ENCODE measurements at regions not wholly inside any gene's neighbourhood (a gene's known extent, or its start where the extent isn't known, plus 50 kb on each side); places are given as distances from the start of the nearest gene placed in this dataset.

DNA sequence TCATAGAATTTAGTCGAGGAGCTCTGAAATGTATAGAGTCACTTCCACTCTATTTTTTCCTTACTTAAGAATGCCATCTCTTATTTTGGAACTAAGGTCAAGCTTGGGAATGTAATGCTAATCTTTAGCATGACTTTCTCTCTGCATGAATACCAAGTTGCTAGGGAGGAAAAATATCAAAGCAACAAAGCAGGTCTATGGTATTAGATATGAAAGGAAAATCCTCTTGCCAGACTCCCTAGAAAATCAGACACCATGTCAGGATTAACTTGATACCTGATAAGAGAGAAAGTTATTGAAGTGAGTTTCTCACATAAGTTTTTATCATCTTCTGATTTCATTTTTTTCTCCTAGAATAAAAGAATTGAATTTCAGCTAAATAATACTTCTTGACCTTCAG is 341.7 kb upstream of the ZNF804A start:
- TF ChIP-seq, protein P1, sequence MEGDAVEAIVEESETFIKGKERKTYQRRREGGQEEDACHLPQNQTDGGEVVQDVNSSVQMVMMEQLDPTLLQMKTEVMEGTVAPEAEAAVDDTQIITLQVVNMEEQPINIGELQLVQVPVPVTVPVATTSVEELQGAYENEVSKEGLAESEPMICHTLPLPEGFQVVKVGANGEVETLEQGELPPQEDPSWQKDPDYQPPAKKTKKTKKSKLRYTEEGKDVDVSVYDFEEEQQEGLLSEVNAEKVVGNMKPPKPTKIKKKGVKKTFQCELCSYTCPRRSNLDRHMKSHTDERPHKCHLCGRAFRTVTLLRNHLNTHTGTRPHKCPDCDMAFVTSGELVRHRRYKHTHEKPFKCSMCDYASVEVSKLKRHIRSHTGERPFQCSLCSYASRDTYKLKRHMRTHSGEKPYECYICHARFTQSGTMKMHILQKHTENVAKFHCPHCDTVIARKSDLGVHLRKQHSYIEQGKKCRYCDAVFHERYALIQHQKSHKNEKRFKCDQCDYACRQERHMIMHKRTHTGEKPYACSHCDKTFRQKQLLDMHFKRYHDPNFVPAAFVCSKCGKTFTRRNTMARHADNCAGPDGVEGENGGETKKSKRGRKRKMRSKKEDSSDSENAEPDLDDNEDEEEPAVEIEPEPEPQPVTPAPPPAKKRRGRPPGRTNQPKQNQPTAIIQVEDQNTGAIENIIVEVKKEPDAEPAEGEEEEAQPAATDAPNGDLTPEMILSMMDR (IDR thresholded peaks at IDR 0.05; ENCODE audit: extremely low read depth in 1 of 2, insufficient read depth in 1 of 2, low read depth in 1 of 2, low read length in 2 of 2) = no peak
- TF ChIP-seq, protein P2, sequence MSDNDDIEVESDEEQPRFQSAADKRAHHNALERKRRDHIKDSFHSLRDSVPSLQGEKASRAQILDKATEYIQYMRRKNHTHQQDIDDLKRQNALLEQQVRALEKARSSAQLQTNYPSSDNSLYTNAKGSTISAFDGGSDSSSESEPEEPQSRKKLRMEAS (IDR thresholded peaks at IDR 0.05; ENCODE audit: insufficient read depth, insufficient read length) = no peak
- TF ChIP-seq POLR2A (IDR thresholded peaks at IDR 0.05; ENCODE audit: low read depth, low read length) (no peak), EZH2 (IDR thresholded peaks at IDR 0.05; ENCODE audit: borderline replicate concordance, low read depth, low read length, severe bottlenecking) (no peak), FOS (IDR thresholded peaks at IDR 0.05; ENCODE audit: borderline replicate concordance, insufficient read depth, low read length) (no peak), JUN (IDR thresholded peaks at IDR 0.05; ENCODE audit: borderline replicate concordance, insufficient read depth, insufficient read length, low read depth) (no peak), POLR2AphosphoS5 (IDR thresholded peaks at IDR 0.05; ENCODE audit: insufficient read depth, low read depth, low read length) (no peak)

Measured in endothelial cell of umbilical vein (primary cell).